ENCODE measurements at regions not wholly inside any gene's neighbourhood (a gene's known extent, or its start where the extent isn't known, plus 50 kb on each side); places are given as distances from the start of the nearest gene placed in this dataset.

- H4K20me1 ChIP-seq (ENCODE audit: control insufficient read depth, insufficient read depth, low read depth, low read length): no peaks in the 10 kb centered on the region
- no peaks in the 10 kb centered on the region for H3K9me3 ChIP-seq (ENCODE audit: control insufficient read depth, insufficient read depth, low read length)
- no peaks in the 10 kb centered on the region for H3K4me1 ChIP-seq (ENCODE audit: control insufficient read depth, low read length)
- no peaks in the 10 kb centered on the region for H3K27me3 ChIP-seq (ENCODE audit: control insufficient read depth, low read length)
- H3K36me3 ChIP-seq (ENCODE audit: control insufficient read depth, low read length): no peaks in the 10 kb centered on the region
- no peak overlapping the region for H3K27ac ChIP-seq (ENCODE audit: low read depth, low read length)
- H3F3A ChIP-seq (ENCODE audit: control insufficient read depth, insufficient read depth): no peaks in the 10 kb centered on the region
- H3K9me2 ChIP-seq (replicated peaks; ENCODE audit: control insufficient read depth, low read length): no peaks in the 10 kb centered on the region
- no peak for TF ChIP-seq CTCF (IDR thresholded peaks at IDR 0.05; ENCODE audit: low read depth, low read length, poor library complexity, severe bottlenecking)
- no peak for TF ChIP-seq EZH2phosphoT487 (IDR thresholded peaks at IDR 0.05; ENCODE audit: borderline replicate concordance, low read length)
- H3K4me3 ChIP-seq (ENCODE audit: low read length): no peak overlapping the region
- H3K4me2 ChIP-seq (ENCODE audit: low read length): no peak overlapping the region
- no peaks in the 10 kb centered on the region for H3K79me2 ChIP-seq (ENCODE audit: control insufficient read depth, low read length)
Measured at GRCh38 chr18:39058386-39059000, 1492.9 kb upstream of the CELF4 start.

- Histone ChIP-seq H3K9me2 (replicated peaks; ENCODE audit: control insufficient read depth, low read length) (no peaks in the 10 kb centered on the region), H3K4me3 (ENCODE audit: low read length) (no peak overlapping the region), H3K36me3 (ENCODE audit: control insufficient read depth, low read length) (no peaks in the 10 kb centered on the region), H3K4me1 (ENCODE audit: control insufficient read depth, low read length) (no peaks in the 10 kb centered on the region), H3K79me2 (ENCODE audit: control insufficient read depth, low read length) (no peaks in the 10 kb centered on the region), H3K9me3 (ENCODE audit: control insufficient read depth, insufficient read depth, low read length) (no peaks in the 10 kb centered on the region), H3K27me3 (ENCODE audit: control insufficient read depth, low read length) (no peaks in the 10 kb centered on the region), H3K27ac (ENCODE audit: low read depth, low read length) (no peak overlapping the region), H3F3A (ENCODE audit: control insufficient read depth, insufficient read depth) (no peaks in the 10 kb centered on the region), H3K4me2 (ENCODE audit: low read length) (no peak overlapping the region), H4K20me1 (ENCODE audit: control insufficient read depth, insufficient read depth, low read depth, low read length) (no peaks in the 10 kb centered on the region)
- TF ChIP-seq EZH2phosphoT487 (IDR thresholded peaks at IDR 0.05; ENCODE audit: borderline replicate concordance, low read length) (no peak), CTCF (IDR thresholded peaks at IDR 0.05; ENCODE audit: low read depth, low read length, poor library complexity, severe bottlenecking) (no peak)
Measured at GRCh38 chr18:39057423-39058064, 1491.9 kb upstream of the CELF4 start.

DNA sequence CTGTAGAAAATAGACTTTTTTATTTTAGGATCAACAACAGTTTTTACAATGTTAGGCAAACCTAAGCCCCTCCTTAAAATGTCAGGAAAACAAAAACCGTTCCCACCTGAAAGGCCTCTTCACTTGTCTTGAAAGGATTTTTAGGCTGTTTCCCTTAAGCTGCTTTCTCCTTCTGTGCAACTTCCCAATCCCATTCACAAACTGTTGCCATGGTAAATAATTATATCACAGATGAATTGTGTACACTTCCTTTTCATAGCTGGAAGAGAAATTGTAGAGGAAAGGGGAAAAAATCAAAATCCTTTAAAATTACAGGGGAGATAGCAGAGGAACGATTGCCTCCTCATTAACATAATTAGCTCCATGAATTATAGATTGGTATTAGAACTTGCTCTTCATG lies 1488.0 kb upstream of the CELF4 start:
- Histone ChIP-seq H3K79me2 (ENCODE audit: control insufficient read depth, low read length) (no peaks in the 10 kb centered on the region), H3K36me3 (ENCODE audit: control insufficient read depth, low read length) (no peaks in the 10 kb centered on the region), H3K4me1 (ENCODE audit: control insufficient read depth, low read length) (no peaks in the 10 kb centered on the region), H3K27me3 (ENCODE audit: control insufficient read depth, low read length) (no peaks in the 10 kb centered on the region), H3K9me3 (ENCODE audit: control insufficient read depth, insufficient read depth, low read length) (no peaks in the 10 kb centered on the region), H3K9me2 (replicated peaks; ENCODE audit: control insufficient read depth, low read length) (no peaks in the 10 kb centered on the region), H3K4me2 (ENCODE audit: low read length) (no peak overlapping the region), H3F3A (ENCODE audit: control insufficient read depth, insufficient read depth) (no peaks in the 10 kb centered on the region), H3K4me3 (ENCODE audit: low read length) (no peak overlapping the region), H3K27ac (ENCODE audit: low read depth, low read length) (no peak overlapping the region), H4K20me1 (ENCODE audit: control insufficient read depth, insufficient read depth, low read depth, low read length) (no peaks in the 10 kb centered on the region)
- TF ChIP-seq CTCF (IDR thresholded peaks at IDR 0.05; ENCODE audit: low read depth, low read length, poor library complexity, severe bottlenecking): no peak
- no peak for TF ChIP-seq EZH2phosphoT487 (IDR thresholded peaks at IDR 0.05; ENCODE audit: borderline replicate concordance, low read length)

All from DOHH2 (cell line).